HG03159 (cell line): ENCODE measurements at regions not wholly inside any gene's neighbourhood (a gene's known extent, or its start where the extent isn't known, plus 50 kb on each side); places are given as distances from the start of the nearest gene placed in this dataset.
"Not testable (repeated sequence)": the region's sequence is repeated elsewhere in the genome, so short reads cannot be mapped to it uniquely, and the experiment has no call there.

Experiments
- ATAC-seq: cut with Tn5 transposase; IDR thresholded peaks from one replicate; pipeline ENCODE4 v1.9.1; 2021; ENCODE audit warnings: mild to moderate bottlenecking, moderate library complexity; ENCODE audit not compliant: unreplicated experiment

GRCh38 chr19:23984911-23985310, 70.2 kb downstream of the ZNF726 start:
- ATAC-seq: not testable (repeated sequence)

GRCh38 chr19:23986623-23987022, 71.9 kb downstream of the ZNF726 start:
- ATAC-seq: no peak

DNA sequence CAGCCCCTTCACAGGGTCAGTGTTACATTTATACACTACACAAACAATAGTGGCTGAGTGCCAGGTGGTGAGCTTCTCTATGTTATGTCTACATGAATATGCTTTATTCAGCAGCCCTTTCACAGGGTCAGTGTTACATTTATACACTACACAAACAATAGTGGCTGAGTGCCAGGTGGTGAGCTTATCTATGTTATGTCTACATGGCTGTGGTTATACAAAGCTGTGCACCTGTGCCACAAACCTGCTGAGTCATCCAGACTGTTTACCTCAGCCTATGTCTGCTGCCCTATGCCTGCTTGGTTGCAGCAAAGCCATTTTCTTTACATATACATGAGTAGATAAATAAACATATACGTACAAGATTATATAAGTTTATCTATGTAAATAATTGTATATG, 76.5 kb downstream of the ZNF726 start:
- no peak for ATAC-seq

GRCh38 chr19:23992348-23992747, 77.7 kb downstream of the ZNF726 start:
- ATAC-seq: no peak

GRCh38 chr19:23993440-23993839, 78.8 kb downstream of the ZNF726 start:
- ATAC-seq: no peak

DNA sequence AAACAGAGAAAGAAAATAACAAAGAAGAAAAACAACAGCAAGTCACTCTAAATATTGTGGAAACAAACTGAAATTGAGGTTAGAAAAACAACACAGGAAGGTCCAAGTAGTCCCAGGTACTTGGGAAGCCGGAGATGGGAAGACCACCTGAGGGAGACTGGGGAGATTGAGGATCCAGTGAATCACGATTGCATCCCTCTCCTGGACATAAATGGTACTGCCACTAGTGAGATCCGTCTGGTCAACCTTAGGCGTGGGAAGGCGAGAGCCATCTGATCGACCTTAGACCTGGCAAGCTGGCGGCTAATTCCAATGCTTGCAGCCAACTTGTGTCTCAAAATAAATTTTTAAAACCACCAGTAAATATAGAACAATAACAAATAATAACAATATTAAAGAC, 81.9 kb downstream of the ZNF726 start:
- no peak for ATAC-seq

DNA sequence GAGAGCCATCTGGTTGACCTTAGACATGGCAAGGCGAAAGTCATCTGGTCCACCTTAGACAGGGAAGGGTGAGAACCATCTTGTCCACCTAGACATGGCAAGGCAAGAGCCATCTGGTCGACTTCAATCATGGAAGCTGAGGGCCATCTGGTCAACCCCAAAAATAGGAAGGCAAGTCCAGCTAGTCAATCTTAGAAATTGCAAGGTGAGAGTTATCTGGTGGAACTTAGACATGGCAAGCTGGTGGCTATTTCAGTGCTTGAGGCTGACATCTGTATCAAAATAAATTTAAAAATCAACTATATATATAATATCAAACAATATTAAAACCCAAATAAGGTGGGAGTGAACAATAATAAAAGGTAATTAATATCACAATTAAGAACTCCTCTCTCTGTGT, 83.9 kb downstream of the ZNF726 start:
- no peak for ATAC-seq

DNA sequence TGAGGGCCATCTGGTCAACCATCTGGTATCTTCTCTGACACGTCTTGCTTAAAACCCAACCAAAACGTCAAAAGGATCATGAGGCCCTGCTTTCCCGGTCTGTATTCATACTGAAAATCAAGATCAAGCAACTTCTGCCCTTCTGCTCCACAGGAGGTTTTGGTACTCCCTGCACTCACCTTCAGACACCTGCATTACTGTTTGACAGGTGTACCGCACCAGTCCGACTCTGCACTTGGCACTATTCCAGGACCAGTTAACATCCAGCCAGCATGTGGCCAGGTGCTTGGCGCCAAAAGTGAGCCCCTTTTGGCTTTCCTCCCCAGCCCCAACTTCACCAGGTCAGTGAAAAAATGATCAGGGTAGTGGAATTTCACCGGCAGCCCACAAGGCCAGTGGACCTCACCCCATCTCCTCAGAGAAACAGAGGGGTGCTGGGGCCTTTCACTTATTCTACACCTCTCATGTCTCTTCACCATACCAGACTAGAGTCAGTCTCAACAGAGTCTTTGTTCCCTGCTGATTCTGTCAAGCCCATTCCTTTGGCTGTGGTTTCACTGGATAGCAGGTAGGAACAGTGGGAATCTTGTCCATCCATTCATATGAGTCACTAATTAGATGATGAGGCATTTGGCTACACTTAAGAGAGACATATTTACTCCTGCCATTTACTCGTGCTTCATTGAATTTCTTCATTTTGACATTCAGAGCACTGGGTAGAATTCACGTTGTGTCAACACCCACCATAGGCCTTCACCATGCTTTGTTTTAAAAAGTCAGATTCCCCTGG, 85.3 kb downstream of the ZNF726 start:
- ATAC-seq: no peak

- ATAC-seq: no peak
Measured at GRCh38 chr19:24000656-24001055, 86.0 kb downstream of the ZNF726 start.

DNA sequence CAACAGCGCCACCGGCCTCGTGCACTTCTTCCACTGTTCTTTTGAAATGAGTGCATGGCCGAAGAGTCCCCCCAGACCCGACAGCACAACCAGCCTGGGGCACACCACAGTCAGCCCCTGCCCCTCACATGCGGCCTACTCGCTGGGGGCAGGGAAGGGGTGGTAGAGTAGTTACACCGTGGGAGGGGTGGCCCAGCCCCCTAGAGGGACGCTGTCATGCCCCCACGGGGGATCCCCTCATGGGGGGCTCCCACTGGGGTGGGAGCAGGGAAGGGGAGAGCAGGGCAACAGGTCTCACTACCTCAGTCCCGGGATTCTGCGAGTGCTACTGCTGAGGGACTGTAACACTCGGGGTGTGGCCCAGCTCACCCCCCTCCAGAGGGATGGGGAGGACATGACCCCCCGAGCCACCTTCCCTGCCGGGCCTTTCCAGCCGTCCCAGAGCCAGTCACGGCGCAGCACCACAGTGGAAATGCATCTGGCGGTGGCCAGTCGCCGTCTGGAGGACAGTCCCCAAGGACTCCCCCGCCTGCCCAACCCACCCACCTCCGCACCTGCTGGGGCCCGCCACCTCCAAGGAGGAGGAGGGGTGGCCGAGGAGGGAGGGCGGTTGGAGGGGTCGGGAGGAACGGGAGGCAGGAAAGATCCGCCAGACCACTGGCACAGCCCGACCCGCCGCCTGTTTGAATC, 84.6 kb upstream of the ZNF254 start:
- ATAC-seq: no peak

- ATAC-seq: no peak
Measured at GRCh38 chr19:24003537-24003936, 83.5 kb upstream of the ZNF254 start.

GRCh38 chr19:24004166-24004565, 82.8 kb upstream of the ZNF254 start:
- ATAC-seq: no peak

DNA sequence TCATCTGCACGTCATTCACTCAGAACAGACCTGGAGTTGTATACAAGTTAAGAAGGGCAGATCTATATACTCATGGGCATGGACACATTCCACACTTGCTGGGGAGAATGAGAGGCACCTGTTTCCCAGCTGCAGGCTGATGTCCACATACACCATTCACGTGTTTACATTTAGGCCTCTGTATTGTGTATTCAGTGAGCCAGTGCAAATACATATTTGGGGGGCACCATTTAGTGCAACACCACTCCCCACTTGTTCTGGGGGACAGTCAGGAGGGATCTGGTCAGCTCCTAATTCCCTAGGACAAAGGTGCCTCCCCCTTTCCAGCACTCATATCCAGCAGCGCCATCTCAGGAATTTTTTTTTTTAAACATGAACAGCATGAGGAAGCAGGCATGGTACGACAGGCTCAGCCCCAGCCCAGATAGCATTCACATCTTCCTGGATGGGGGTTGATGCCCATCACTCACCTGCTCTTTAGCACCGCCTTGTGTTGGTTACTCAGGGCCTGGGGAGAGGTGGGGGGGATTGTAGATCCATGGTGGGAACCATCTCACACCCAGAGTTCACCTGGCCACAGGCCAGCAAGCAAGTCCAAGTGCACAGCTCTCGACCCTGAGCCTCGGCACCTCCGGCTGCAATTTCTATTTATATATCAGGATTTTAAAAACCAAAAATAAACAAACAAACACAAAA, 56.9 kb upstream of the ZNF254 start:
- ATAC-seq: no peak

GRCh38 chr19:24032651-24033050, 54.3 kb upstream of the ZNF254 start:
- no peak for ATAC-seq

- ATAC-seq: peak; percentile 97
Measured at GRCh38 chr19:24033301-24033962, 53.6 kb upstream of the ZNF254 start.

- ATAC-seq: peak; percentile 30
Measured at GRCh38 chr19:24033963-24034342, 53.0 kb upstream of the ZNF254 start.

DNA sequence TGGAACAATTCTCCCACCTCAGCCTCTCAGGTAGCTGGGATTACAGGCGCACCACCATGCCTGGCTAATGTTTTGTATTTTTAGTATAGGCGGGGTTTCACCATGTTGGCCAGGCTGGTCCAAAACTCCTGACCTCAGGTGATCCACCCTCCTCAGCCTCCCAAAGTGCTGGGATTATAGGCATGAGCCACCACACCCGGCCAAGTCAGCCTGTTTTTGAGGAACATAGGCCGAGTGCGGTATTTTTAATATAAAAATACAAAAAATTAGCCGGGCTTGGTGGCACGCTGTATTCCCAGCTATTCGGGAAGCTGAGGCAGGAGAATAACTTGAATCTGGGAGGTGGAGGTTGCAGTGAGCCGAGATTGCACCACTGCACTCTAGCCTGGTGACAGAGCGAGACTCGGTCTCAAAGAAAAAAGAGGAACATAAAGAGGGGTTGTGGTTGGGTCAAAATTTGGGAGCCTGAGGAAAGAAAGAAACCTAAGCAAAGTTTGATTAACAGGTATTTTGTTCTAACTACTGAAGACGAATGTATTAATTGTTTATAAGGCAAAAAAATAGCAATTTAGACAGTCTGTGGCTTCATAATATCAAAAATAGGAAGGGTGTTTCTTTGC, 51.6 kb upstream of the ZNF254 start:
- not testable (repeated sequence) for ATAC-seq
